ENCODE measurements at regions not wholly inside any gene's neighbourhood (a gene's known extent, or its start where the extent isn't known, plus 50 kb on each side); places are given as distances from the start of the nearest gene placed in this dataset.

DNA sequence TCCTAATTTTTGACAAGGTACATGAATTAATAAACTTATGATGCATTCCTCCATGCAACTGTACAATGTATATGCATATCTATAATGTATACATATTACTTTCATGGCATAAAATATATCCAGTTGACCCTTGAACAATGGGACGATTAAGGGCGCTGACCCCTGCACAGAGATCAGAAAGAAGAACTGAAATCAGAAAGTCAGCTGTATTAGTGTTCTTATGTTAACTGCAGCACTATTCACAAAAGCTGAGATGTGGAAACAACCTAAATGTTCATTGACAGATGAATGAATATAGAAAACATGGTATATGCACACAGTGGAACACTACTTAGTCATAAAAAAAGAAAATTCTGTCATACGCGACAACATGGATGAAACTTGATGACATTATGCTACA lies 457.1 kb downstream of the GBA3 start:
- Histone ChIP-seq H3K56ac (ENCODE audit: extremely low read depth, insufficient read depth, low read length) (no peak overlapping the region), H3K79me1 (ENCODE audit: low read depth in 1 of 2, low read length in 2 of 2) (no peaks in the 10 kb centered on the region), H3K4me2 (ENCODE audit: low read depth, low read length) (no peak overlapping the region), H3K4me1 (ENCODE audit: control insufficient read depth, insufficient read depth, low read length) (no peaks in the 10 kb centered on the region), H2BK5ac (ENCODE audit: low read depth, low read length, poor library complexity, severe bottlenecking) (no peak overlapping the region), H2BK20ac (ENCODE audit: low read depth, low read length) (no peak overlapping the region), H3K18ac (ENCODE audit: low read depth, low read length) (no peak overlapping the region), H3K14ac (replicated peaks; ENCODE audit: low read depth, low read length) (no peak overlapping the region), H3K4ac (ENCODE audit: low read depth, low read length) (no peak overlapping the region), H4K91ac (ENCODE audit: insufficient read depth, low read depth, low read length) (no peak overlapping the region), H3K9me1 (ENCODE audit: insufficient read depth, low read length) (no peaks in the 10 kb centered on the region), H4K5ac (ENCODE audit: low read depth, low read length) (no peak overlapping the region), H3K23ac (ENCODE audit: low read depth, low read length) (no peak overlapping the region), H3K27me3 (ENCODE audit: control insufficient read depth, insufficient read depth, low read length) (no peaks in the 10 kb centered on the region), H3K36me3 (ENCODE audit: control insufficient read depth, insufficient read depth, low read length) (no peaks in the 10 kb centered on the region), H3K9ac (ENCODE audit: low read depth, low read length) (no peak overlapping the region), H2BK15ac (ENCODE audit: low read depth, low read length) (no peak overlapping the region), H3K27ac (ENCODE audit: insufficient read depth, low read length) (no peak overlapping the region), H3K4me3 (ENCODE audit: insufficient read depth, low read depth, low read length) (no peak overlapping the region), H3K9me3 (ENCODE audit: control insufficient read depth, insufficient read depth, low read length) (no peaks in the 10 kb centered on the region), H2AK5ac (ENCODE audit: low read depth, low read length) (no peak overlapping the region), H4K20me1 (ENCODE audit: insufficient read depth, low read length) (no peaks in the 10 kb centered on the region), H2AK9ac (replicated peaks; ENCODE audit: low read depth, low read length, poor library complexity) (no peak overlapping the region), H2BK120ac (ENCODE audit: low read depth, low read length) (no peak overlapping the region), H2AFZ (replicated peaks; ENCODE audit: low read length, poor library complexity) (no peak overlapping the region), H4K8ac (ENCODE audit: low read depth in 2 of 2, low read length in 2 of 2) (no peak overlapping the region)
- ChIA-PET CTCF (interaction anchor here (2.4 kb wide), 1 partner anchor 14 kb away, joined by 7 read pairs; no protein-coding TSS in a partner anchor), POLR2A (ENCODE audit: unreplicated experiment) (no interaction called here)
- in situ Hi-C loops (cut with MboI; ENCODE audit: low sequenced_read_pairs) (loop anchor here (25.0 kb wide), 1 partner anchor 1287 kb away; no protein-coding TSS in a partner anchor), intact Hi-C loops (cut with micrococcal nuclease) (no loop called here), dilution Hi-C loops (cut with HindIII; ENCODE audit: low sequenced_read_pairs, unreplicated experiment) (no loop called here)
- TF ChIP-seq BHLHE40 (IDR thresholded peaks at IDR 0.05; ENCODE audit: low read depth, low read length) (no peak), RCOR1 (IDR thresholded peaks at IDR 0.05; ENCODE audit: insufficient replicate concordance, low read length) (no peak), FOS (IDR thresholded peaks at IDR 0.05; ENCODE audit: low read depth, low read length) (no peak), MAZ (IDR thresholded peaks at IDR 0.05; ENCODE audit: borderline replicate concordance, low read depth, low read length) (no peak), SMC3 (IDR thresholded peaks at IDR 0.05; ENCODE audit: low read depth, low read length) (no peak), RFX5 (IDR thresholded peaks at IDR 0.05; ENCODE audit: low read depth, low read length) (no peak), CTCF (conservative IDR thresholded peaks at IDR 0.05; ENCODE audit: low read depth, low read length) (no peak), NFE2L2 (IDR thresholded peaks at IDR 0.05; ENCODE audit: low read depth, low read length) (no peak), CEBPB (IDR thresholded peaks at IDR 0.05; ENCODE audit: low read depth, low read length) (no peak), RAD21 (IDR thresholded peaks at IDR 0.05; ENCODE audit: low read length) (no peak), CHD1 (IDR thresholded peaks at IDR 0.05; ENCODE audit: low read depth, low read length) (no peak)
- TF ChIP-seq, protein P1, sequence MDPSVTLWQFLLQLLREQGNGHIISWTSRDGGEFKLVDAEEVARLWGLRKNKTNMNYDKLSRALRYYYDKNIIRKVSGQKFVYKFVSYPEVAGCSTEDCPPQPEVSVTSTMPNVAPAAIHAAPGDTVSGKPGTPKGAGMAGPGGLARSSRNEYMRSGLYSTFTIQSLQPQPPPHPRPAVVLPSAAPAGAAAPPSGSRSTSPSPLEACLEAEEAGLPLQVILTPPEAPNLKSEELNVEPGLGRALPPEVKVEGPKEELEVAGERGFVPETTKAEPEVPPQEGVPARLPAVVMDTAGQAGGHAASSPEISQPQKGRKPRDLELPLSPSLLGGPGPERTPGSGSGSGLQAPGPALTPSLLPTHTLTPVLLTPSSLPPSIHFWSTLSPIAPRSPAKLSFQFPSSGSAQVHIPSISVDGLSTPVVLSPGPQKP (IDR thresholded peaks at IDR 0.05; ENCODE audit: borderline replicate concordance, low read depth, low read length), result no peak
- TF ChIP-seq, protein P2, sequence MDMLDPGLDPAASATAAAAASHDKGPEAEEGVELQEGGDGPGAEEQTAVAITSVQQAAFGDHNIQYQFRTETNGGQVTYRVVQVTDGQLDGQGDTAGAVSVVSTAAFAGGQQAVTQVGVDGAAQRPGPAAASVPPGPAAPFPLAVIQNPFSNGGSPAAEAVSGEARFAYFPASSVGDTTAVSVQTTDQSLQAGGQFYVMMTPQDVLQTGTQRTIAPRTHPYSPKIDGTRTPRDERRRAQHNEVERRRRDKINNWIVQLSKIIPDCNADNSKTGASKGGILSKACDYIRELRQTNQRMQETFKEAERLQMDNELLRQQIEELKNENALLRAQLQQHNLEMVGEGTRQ (IDR thresholded peaks at IDR 0.05; ENCODE audit: low read depth, low read length), result no peak
- no TSS peak for BruUV-seq (replicated peaks)
- no peak for DNase-seq
- no peak for ATAC-seq (ENCODE audit: low read depth)
- no CpG with 5 or more reads among the region's 4 CpGs for WGBS, 2 experiments (ENCODE audit: extremely low coverage in 2 of 2, insufficient read length in 1 of 2)
